ENCODE measurements at regions not wholly inside any gene's neighbourhood (a gene's known extent, or its start where the extent isn't known, plus 50 kb on each side); places are given as distances from the start of the nearest gene placed in this dataset.

DNA sequence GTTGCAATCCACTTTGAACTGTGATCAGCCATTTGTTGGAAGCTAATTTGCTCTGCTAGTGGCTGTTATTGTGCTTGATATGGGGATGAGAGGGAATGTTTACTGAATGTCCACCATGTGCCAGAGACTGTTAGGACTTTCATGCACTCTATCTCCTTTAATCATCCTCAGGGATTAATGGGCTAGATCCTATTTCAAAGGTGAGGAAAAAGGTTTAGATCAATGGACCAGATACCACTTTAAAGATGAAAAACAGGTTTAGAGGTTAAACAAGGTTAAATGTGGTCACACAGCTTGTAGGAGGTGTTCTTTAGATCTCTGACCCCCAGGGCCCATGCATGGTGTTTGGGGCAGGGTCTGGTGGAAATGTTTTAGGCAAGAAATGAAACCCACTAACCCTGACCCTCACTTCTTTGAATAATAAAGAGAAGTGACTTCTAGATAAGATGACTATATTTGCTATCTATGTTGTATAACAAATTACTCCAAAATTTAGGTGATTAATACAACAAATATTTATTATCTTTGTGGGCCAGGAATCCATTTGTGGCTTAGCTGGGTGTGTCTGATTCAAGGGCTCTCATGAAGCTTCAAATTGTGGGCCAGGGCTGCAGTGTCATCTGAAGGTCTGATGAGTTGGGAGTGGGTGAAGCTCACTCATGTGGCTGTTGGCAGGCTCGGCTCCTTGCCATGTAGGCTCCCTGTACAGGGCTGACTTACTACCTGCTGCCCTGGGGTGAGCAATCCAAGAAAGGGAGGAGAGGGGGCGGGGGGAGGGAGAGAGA, 127.8 kb upstream of the FOXA2 start:
- TF ChIP-seq POLR2A (IDR thresholded peaks at IDR 0.05; ENCODE audit: low read length), result no peak
- TF ChIP-seq SMC3 (IDR thresholded peaks at IDR 0.05), result no peak
- no peak for TF ChIP-seq JUN (IDR thresholded peaks at IDR 0.05)
- TF ChIP-seq RFX5 (IDR thresholded peaks at IDR 0.05), result no peak
